ENCODE measurements at regions not wholly inside any gene's neighbourhood (a gene's known extent, or its start where the extent isn't known, plus 50 kb on each side); places are given as distances from the start of the nearest gene placed in this dataset.

DNA sequence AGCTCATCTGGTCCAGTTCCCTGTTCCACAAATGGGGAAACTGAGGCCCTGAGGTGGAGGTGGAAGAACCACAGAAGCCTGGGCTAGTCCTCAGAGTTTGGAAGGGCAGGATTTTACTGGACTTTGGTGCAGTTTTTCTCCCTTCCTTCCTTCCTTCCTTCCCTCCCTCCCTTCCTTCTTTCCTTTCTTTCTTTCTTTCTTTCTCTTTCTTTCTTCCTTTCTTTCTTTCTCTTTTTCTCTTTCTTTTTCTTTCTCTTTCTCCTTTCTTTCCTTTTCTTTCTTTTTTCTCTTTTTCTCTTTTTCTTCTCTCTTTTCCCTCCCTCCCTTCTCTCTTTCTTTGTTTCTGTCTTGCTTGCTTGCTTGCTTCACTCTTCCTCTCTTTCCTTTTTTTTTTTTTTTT is 95.7 kb upstream of the TBX3 start:
- no peak for DNase-seq
- H3K27ac Mint-ChIP-seq = no peak overlapping the region
- H3K9me3 Mint-ChIP-seq = peaks cover 0 to 7% (median 1%) of the 10 kb centered on the region in 7 donors
- no peaks in the 10 kb centered on the region for H3K27me3 Mint-ChIP-seq
- no peak overlapping the region for H3K4me3 Mint-ChIP-seq
- H3K36me3 Mint-ChIP-seq = no peaks in the 10 kb centered on the region
- ATAC-seq (ENCODE audit: low read depth in 2 of 2) = no peak
- H3K4me1 Mint-ChIP-seq = no peaks in the 10 kb centered on the region

- ATAC-seq (ENCODE audit: low read depth in 2 of 2) (no peak), DNase-seq (no peak)
- no peaks in the 10 kb centered on the region for H3K36me3 Mint-ChIP-seq
- H3K9me3 Mint-ChIP-seq = peaks cover 0 to 7% (median 1%) of the 10 kb centered on the region in 7 donors
- no peak overlapping the region for H3K4me3 Mint-ChIP-seq
- no peaks in the 10 kb centered on the region for H3K27me3 Mint-ChIP-seq
- H3K27ac Mint-ChIP-seq = peak overlapping the region in 1 of 6 donors; percentile 14
- no peaks in the 10 kb centered on the region for H3K4me1 Mint-ChIP-seq
Observed at GRCh38 chr12:114779186-114779585, 95.2 kb upstream of the TBX3 start.

DNA sequence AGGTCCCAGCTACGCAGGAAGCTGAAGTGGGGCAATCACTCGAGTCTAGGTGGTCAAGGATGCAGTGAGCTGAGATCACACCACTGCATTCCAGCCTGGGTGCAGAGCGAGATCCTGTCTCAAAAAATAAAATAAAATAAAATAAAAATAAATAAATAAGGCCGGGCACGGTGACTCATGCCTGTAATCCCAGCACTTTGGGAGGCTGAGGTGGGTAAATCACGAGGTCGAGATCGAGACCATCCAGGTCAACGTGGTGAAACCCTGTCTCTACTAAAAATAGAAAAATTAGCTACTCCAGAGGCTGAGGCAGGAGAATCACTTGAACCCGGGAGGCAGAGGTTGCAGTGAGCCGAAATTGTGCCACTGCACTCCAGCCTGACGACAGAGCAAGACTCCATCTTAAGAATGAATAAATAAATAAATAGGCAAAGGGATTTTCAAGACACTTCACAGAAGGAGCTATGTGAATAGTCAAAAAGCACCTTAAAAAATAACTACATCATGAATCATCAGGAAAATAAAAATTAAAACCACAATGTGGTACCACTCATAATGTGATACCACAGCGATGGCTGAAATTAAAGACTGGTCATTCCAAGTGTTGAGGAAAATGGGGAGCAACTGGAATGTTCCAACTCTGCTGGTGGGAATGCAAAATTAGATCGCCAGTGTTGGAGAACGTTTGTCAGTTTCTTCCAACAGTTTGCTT is 92.9 kb upstream of the TBX3 start:
- Mint-ChIP-seq H3K4me1 (no peaks in the 10 kb centered on the region), H3K4me3 (no peak overlapping the region), H3K9me3 (peaks cover 0 to 7% (median 0%) of the 10 kb centered on the region in 7 donors), H3K27me3 (no peaks in the 10 kb centered on the region), H3K27ac (no peak overlapping the region), H3K36me3 (no peaks in the 10 kb centered on the region)
- ATAC-seq (ENCODE audit: low read depth in 2 of 2) (no peak), DNase-seq (no peak)

GRCh38 chr12:114774699-114775098 is 90.7 kb upstream of the TBX3 start:
- Mint-ChIP-seq H3K27me3 (no peaks in the 10 kb centered on the region), H3K36me3 (no peaks in the 10 kb centered on the region), H3K4me1 (no peaks in the 10 kb centered on the region), H3K9me3 (peaks cover 0 to 6% (median 2%) of the 10 kb centered on the region in 7 donors), H3K27ac (no peak overlapping the region), H3K4me3 (no peak overlapping the region)
- ATAC-seq (ENCODE audit: low read depth in 2 of 2) (no peak), DNase-seq (no peak)

DNA sequence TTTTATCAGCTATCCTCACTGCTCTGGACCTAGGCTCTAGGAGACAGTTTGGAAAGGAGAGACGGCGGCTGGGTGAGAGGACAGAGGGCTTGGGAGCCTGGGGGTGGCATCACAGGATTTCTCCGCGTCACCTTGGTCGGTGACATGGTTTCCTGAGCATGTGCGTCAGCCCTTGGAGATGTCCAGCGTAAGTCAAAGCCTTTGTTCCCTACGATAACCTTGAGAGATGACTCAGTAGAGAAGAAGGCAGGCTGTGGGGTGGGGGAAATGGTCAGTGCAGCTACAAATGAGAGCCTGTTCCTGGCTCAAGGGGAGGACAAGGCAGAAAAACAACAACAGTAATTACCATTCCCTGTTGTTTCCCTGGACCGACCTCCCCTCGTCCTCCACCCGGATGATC is 90.2 kb upstream of the TBX3 start:
- no peak for DNase-seq
- H3K4me1 Mint-ChIP-seq = no peaks in the 10 kb centered on the region
- peaks cover 0 to 6% (median 1%) of the 10 kb centered on the region in 7 donors for H3K9me3 Mint-ChIP-seq
- H3K4me3 Mint-ChIP-seq = no peak overlapping the region
- no peaks in the 10 kb centered on the region for H3K27me3 Mint-ChIP-seq
- no peak overlapping the region for H3K27ac Mint-ChIP-seq
- no peaks in the 10 kb centered on the region for H3K36me3 Mint-ChIP-seq
- no peak for ATAC-seq (ENCODE audit: low read depth in 2 of 2)

DNA sequence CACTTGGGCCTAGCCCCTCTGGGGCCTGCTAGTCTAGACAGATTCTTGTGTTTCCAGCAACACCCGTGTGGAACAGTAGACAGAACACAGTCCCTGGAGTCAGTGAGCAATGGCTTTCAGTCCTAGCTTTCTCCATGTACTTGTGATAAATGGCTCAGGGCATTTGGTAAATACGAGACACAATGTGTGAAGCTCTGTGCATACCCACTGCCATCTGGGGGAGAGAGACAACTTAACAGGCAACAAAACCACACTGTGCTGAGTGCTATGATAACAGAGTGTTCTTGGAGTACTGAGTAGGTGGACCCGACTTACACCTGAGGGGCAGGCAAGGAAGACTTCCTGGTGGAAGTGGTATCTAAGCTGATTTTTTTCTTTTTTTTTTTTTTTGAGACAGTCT is 86.3 kb upstream of the TBX3 start:
- DNase-seq (no peak), ATAC-seq (ENCODE audit: low read depth in 2 of 2) (no peak)
- Mint-ChIP-seq H3K27ac (no peak overlapping the region), H3K9me3 (peaks cover 0 to 3% (median 0%) of the 10 kb centered on the region in 7 donors), H3K4me3 (no peak overlapping the region), H3K27me3 (no peaks in the 10 kb centered on the region), H3K4me1 (no peaks in the 10 kb centered on the region), H3K36me3 (no peaks in the 10 kb centered on the region)

DNA sequence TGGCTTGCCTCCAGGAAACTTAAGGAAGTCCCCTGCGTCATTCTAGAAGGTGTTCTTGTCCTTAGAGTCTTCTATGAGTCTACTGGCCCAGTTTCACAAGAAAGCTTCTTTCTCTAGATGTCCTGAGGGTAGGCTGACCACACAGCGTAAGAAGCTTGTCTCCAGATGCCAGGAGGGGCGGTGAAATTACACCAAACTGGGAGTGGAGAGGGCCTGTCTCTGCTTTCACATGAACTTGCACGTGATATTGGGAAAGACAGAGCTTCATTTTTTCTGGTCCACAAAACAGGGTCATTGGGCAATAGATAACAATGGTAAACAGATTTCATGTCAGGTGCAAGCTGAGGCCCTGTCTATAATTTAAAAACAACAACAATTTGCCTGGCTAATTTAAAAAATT is 85.7 kb upstream of the TBX3 start:
- H3K36me3 Mint-ChIP-seq = no peaks in the 10 kb centered on the region
- H3K9me3 Mint-ChIP-seq = peaks cover 0 to 3% (median 0%) of the 10 kb centered on the region in 7 donors
- H3K27me3 Mint-ChIP-seq = no peaks in the 10 kb centered on the region
- H3K27ac Mint-ChIP-seq = no peak overlapping the region
- DNase-seq = no peak
- no peaks in the 10 kb centered on the region for H3K4me1 Mint-ChIP-seq
- ATAC-seq (ENCODE audit: low read depth in 2 of 2) = no peak
- no peak overlapping the region for H3K4me3 Mint-ChIP-seq

DNA sequence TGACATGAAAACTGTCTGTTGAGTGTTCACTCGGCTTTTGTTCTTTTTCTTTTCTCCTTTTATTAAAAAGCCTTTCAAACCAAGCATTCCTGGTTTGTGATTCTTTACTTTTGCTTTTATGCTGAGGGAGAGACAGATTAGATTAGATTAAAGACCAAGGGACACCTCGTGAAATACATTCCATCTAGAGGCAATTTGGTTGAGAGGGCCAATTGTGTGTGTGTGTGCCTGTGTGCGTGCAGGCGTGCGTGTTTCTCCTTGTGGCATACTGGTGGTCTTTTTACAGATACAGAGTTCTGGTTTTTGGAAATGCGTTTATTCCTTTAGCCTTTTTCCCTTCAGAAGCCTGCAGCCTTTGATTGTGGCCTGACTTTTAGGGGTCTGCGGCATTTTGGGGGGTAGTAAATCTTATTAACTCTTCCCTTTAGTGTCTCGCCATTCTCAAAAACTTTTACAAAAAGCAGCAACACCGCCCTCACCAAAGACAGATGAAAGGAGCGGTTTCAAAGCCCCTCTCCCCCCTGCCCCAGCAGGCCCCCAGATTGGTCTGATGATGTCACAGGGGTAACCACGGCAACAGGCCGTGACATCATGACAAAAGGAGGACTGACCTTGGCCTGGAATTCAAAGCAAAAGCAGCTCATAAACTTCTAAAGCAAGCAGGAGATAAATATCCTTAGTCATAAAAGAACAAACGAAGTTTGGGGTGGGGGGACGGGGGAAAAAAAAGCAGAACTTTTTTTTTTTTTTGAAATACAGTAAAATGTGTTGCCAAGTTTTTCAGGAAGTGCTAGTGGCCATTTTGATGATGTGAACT is 84.1 kb upstream of the TBX3 start:
- H3K4me3 Mint-ChIP-seq = no peak overlapping the region
- peaks cover 0 to 3% (median 0%) of the 10 kb centered on the region in 7 donors for H3K9me3 Mint-ChIP-seq
- no peak for DNase-seq
- no peaks in the 10 kb centered on the region for H3K27me3 Mint-ChIP-seq
- ATAC-seq (ENCODE audit: low read depth in 2 of 2) = no peak
- H3K4me1 Mint-ChIP-seq = no peaks in the 10 kb centered on the region
- no peaks in the 10 kb centered on the region for H3K36me3 Mint-ChIP-seq
- no peak overlapping the region for H3K27ac Mint-ChIP-seq

DNA sequence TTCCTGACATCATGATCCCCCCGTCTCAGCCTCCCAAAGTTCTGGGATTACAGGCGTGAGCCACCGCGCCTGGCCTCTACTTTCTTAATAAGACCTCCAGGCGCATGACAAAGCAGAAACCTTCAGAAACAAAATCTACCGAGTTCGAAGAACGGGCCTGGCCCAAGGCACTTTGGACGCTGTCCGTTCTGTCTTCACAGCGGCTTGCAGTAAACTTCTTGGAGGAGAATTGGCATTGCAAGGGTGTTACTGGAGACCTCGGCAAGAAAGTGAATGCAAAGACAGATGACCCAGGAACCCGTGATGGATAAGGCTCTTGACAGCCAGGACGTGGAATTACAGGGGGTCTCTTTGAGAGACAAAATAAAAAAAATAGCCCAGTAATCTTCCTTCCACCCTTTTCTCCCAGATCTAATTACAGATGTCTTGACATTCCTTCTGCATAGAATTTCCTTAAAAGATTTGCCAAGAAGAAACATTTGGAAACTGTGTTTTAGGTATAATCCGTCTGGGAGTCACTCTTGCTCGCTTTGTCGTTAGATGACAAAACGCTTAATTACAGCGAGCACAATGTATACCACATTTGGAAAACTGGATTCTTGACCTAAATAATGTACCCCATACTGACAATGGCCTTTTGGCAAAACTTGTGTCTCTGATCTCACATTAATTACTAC is 83.2 kb upstream of the TBX3 start:
- no peak for ATAC-seq (ENCODE audit: low read depth in 2 of 2)

GRCh38 chr12:114765960-114766691 is 82.2 kb upstream of the TBX3 start:
- peaks cover 0 to 2% (median 0%) of the 10 kb centered on the region in 7 donors for H3K9me3 Mint-ChIP-seq
- H3K4me1 Mint-ChIP-seq = no peaks in the 10 kb centered on the region
- peaks cover 0 to 7% (median 5%) of the 10 kb centered on the region in 3 donors for H3K27me3 Mint-ChIP-seq
- H3K4me3 Mint-ChIP-seq = no peak overlapping the region
- ATAC-seq (ENCODE audit: low read depth in 2 of 2) (no peak), DNase-seq (no peak)
- H3K27ac Mint-ChIP-seq = no peak overlapping the region
- no peaks in the 10 kb centered on the region for H3K36me3 Mint-ChIP-seq

More for the DNA sequence above, 83.2 kb upstream of the TBX3 start:
- H3K27me3 Mint-ChIP-seq = peaks cover 0 to 5% (median 5%) of the 10 kb centered on the region in 3 donors
- H3K27ac Mint-ChIP-seq = no peak overlapping the region
- DNase-seq = no peak
- no peaks in the 10 kb centered on the region for H3K36me3 Mint-ChIP-seq
- no peaks in the 10 kb centered on the region for H3K4me1 Mint-ChIP-seq
- H3K9me3 Mint-ChIP-seq = peaks cover 0 to 2% (median 0%) of the 10 kb centered on the region in 7 donors
- no peak overlapping the region for H3K4me3 Mint-ChIP-seq

DNA sequence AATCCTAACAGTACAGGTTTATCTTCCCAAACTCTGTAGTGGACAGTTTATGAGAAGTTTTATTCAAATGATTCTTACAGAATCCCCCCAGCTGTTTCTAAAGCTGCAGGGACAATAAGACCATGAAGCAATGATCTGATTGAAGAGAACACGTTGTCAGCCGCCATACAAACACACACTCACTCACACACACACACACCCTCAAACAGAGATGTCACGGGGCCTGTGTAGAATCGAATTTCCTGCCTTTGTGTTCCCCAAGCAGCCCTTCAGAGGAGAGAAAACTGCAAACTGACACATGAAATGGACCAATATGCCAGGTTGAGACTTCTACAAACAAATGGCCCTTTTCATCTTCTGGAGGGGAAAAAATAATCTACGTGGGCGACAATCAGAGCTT is 80.5 kb upstream of the TBX3 start:
- DNase-seq (no peak), ATAC-seq (ENCODE audit: low read depth in 2 of 2) (no peak)
- Mint-ChIP-seq H3K27me3 (peaks cover 0 to 7% (median 5%) of the 10 kb centered on the region in 3 donors), H3K27ac (no peak overlapping the region), H3K4me3 (no peak overlapping the region), H3K9me3 (no peaks in the 10 kb centered on the region), H3K4me1 (no peaks in the 10 kb centered on the region), H3K36me3 (no peaks in the 10 kb centered on the region)

DNA sequence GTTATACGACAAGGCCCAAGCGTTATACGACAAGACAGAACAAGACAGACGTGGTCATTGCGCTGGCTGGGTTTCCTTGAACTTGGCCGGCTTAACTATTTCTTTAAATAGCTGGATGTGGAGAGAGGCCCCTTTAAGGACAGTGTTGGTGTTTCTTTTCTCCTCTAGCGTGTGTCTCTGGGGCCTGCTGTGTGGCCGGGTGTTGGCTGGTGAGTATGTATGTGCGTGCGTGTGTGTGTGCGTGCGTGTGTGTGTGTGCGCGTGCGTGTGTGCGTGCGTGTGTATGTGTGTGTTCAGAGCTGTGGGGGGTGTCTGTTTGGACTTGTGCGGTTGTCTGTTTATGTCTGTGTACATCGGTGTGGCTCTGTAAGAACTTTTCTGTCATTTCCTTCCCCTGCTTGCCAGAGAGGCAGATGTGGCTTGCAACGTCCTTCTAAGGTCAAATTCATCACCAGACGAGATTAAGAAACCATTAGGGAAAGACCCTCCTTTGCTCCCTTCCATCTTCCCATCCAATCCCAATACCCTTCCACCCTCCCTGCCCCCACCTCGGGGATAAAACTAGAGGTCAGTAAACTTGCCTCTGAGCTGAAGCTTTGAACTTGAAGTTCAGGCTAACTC is 78.6 kb upstream of the TBX3 start:
- H3K27me3 Mint-ChIP-seq = peaks cover 0 to 7% (median 5%) of the 10 kb centered on the region in 3 donors
- no peak for DNase-seq
- peaks cover 0 to 4% (median 0%) of the 10 kb centered on the region in 7 donors for H3K9me3 Mint-ChIP-seq
- no peak overlapping the region for H3K27ac Mint-ChIP-seq
- H3K4me3 Mint-ChIP-seq = no peak overlapping the region
- no peaks in the 10 kb centered on the region for H3K36me3 Mint-ChIP-seq
- no peak for ATAC-seq (ENCODE audit: low read depth in 2 of 2)
- no peaks in the 10 kb centered on the region for H3K4me1 Mint-ChIP-seq

All from naive B cell (primary cell).